HS-27A (cell line): ENCODE measurements at regions not wholly inside any gene's neighbourhood (a gene's known extent, or its start where the extent isn't known, plus 50 kb on each side); places are given as distances from the start of the nearest gene placed in this dataset.
"Not testable (repeated sequence)": the region's sequence is repeated elsewhere in the genome, so short reads cannot be mapped to it uniquely, and the experiment has no call there.

Experiments used
- DNase-seq: peaks from one replicate; pipeline ENCODE4 v3.0.0-alpha.2; 2012; ENCODE audit warnings: low read depth, missing footprints

DNA sequence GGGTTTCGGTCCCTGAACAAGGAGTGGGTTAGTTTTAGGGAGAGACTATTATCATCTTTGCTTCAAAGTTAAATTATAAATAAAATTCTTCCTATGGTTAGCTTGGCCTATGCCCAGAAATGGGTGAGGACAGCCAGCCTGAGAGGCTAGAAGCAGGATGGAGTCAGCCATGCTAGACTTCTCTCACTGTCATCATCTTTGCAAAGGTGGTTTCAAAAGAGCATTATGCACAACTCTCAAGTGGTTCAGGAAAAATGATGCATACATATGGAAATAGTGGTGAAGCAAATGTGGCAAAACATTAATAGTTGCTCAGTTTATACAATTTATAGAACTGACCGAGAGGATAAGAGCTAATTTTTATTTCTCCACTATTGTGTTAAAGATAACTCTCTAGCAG lies 124.3 kb upstream of the FOXN2 start:
- DNase-seq, result no peak

- no peak for DNase-seq
Measured at GRCh38 chr2:48194641-48195040, 119.8 kb upstream of the FOXN2 start.

GRCh38 chr2:48195169-48195568 lies 119.3 kb upstream of the FOXN2 start:
- DNase-seq, result no peak

GRCh38 chr2:48197618-48198017 lies 116.9 kb upstream of the FOXN2 start:
- DNase-seq, result no peak

DNA sequence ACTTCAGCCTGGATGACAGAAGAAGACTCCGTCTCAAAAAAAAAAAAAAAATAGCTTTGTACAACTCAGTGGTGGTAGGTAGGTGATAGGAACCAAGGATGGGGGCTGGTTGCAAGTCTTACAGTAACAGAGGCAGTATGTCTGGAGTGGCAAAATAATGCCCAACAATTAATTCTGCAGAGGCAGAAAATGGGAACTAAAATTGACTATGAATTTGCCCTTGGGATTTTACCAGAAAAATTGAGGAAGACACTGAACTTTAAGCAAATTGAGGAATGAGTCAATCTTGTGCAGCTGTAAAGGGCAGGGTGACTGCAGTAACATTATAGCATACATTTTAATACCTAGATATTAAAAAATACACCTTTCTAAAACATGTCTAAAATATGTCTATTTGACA lies 116.1 kb upstream of the FOXN2 start:
- no peak for DNase-seq

DNA sequence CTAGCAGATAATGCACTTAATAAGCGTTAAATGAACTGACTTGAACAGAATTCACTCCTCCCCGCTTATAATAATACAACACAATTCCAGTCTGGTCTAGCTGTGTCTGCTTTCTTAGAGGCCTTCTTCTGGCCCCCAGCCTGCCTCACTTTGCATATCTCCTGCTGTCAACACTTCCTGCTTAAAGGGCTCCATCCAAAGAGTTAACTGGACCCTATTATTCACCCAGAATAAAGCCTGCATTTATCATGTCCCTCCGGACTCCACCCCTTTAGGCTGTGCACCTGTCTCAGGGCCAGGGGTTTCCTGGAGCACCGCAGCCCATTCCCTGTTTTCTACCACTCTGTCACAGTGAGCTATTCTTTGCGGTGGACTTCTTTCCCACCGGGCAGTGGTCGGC lies 115.4 kb upstream of the FOXN2 start:
- no peak for DNase-seq

DNA sequence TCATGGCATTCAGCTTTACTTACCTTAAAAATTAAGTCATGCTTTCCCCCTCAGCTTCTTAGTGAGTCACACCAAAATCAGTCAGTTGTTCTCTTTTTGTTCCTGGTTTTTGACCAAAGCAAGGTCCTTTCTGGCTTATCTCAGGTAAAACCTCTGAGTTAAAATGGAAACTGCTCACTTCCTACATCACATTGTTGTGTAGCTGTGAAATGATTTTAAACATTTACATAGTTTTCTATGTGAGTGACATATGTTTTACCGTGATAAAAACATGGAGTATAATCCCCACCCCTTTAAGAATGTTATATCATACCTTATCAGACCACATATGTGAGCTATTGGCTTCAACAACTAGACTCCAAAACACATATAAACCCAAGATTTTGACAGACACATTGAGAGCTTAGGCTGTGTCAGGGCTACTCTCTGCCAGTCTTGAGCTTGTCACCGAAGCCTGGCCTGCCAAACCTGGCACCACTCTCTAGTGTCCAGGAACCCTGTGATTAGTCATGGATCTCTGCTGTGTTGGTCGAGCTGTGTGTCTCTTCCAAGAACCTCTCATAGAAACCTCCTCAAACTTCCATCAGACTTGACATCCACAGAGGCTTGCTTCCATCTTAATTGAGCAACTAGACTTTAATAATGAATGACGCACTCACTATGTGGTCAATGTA lies 113.7 kb upstream of the FOXN2 start:
- DNase-seq, result no peak

GRCh38 chr2:48201435-48201834 lies 113.0 kb upstream of the FOXN2 start:
- DNase-seq, result not testable (repeated sequence)

- DNase-seq, result no peak
Measured at GRCh38 chr2:48202863-48203642, 111.4 kb upstream of the FOXN2 start.

DNA sequence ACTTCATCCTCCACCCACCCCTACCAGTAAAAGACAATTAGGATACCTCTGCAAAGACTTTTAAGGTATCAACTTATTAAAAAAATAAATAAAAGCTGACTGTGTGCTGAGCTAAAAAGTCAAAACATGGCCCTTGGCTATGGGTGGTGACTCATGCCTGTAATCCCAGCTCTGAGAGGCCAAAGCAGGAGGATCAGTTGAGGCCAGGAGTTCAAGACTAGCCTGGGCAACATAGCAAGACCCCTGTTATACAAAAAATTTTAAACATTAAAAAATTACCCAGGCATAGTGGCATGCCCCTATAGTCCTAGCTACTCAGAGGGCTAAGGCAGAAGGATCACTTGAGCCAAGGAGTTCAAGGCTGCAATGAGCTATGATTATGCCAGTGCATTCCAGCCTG lies 110.8 kb upstream of the FOXN2 start:
- no peak for DNase-seq

DNA sequence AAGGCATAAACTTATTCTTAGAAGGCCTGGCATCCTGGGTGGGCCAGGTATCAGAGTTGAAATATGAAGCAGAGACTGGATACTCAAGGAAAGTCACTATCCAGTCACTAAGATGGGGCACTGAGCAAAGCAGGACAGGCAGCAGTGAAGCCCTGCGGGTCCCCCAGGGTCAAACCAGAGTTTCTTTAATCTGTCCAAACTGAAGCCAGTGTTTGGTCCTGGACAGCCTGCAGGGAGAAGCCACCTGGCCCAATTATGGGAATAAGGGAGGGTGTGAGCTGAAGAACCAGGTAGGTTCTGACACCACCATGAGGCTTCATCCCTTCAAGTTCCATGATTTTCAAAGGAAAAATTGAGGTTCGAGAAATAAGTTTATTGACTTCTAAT lies 109.7 kb upstream of the FOXN2 start:
- DNase-seq, result no peak

DNA sequence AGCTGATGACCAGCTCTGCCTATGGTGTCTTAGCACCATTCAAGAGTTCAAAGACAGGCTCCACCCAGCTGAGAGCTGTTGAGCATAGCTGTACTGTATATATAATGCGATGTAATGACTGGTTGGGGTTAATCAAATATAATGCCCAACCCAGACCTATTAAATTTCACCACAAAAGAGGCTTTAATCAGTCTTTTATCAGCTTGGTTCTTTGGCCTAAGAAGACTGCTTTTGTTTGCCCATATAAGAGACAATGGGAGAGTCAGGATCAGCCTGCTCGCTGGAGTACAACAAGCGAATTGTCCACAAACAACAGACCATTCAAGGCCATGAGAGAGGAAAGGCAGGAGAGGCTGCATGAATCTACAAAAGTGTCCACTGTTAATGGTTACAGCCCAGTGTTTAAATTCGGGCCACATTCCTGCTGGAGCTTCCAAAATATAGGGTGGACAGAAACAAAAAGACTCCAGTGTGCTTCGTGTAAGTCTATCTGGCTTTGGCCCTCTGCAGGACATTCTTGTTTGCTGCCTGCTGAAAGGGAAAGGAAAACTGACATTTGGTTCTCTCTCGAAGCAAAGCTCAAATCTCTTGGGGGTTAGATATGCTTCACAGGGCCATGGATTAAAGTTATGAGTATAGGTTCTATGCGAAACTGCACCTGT lies 109.2 kb upstream of the FOXN2 start:
- no peak for DNase-seq

DNA sequence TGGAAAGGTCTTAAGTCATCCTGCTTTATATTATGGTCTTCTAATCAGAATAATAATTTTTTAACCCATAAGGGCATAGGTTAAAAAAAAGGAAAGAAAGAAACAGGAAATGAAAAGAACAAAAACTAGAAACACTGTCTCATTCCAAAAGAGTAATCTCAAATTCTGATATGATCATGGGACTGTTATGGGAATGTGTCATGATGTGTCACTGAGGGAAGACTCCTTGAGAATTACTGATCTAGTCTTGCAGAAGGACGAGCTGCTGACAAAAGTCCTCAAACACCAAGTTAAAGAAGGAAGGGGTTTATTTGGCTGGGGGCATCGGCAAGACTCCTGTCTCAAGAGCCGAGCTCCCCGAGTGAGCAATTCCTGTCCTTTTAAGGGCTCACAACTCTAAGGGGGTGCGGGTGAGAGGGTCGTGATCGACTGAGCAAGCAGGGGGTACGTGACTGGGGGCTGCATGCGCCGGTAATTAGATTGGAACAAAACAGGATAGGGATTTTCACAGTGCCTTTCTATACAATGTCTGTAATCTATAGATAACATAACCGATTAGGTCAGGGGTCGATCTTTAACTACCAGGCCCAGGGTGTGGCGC lies 108.3 kb upstream of the FOXN2 start:
- DNase-seq, result not testable (repeated sequence)

DNA sequence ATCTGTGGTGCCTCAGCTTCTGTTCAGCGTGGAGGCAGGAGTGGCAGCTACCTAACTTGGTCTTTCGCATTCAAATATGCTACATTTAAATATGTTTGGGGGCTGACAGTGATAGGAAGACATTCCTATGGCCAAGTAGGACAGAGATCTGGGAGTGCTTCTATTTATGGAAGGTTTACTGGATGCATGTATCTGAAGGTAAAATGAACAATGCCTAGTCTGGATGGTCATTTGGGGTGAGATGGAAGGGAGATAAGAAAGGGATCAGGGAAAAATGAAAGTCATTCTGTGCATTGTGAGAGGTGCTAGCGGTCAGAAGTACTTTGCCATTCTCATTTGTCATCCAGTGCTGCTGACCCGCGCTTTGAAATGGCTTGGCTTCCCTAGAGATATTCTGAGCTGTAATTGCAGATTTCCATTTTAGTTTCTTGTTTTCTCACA lies 107.3 kb upstream of the FOXN2 start:
- DNase-seq, result no peak

DNA sequence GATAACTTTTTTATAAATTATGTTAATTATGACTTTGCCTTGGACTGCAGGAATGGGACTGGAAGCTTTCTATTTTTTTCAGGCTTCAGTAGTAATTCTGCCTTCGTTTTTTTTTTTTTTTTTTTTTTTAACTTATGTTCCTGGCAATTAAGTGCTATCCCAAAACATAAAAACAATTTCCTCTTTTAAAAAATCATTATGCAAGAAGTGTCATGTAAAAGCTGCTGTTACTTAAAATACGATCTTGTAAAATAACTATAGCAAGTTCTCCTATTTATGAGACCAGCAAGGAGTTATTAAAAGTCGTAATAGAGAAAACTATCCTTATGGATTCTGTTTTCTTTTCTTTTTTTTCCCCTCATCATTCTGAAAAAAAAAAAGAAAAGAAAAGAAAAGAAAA lies 106.6 kb upstream of the FOXN2 start:
- no peak for DNase-seq

DNA sequence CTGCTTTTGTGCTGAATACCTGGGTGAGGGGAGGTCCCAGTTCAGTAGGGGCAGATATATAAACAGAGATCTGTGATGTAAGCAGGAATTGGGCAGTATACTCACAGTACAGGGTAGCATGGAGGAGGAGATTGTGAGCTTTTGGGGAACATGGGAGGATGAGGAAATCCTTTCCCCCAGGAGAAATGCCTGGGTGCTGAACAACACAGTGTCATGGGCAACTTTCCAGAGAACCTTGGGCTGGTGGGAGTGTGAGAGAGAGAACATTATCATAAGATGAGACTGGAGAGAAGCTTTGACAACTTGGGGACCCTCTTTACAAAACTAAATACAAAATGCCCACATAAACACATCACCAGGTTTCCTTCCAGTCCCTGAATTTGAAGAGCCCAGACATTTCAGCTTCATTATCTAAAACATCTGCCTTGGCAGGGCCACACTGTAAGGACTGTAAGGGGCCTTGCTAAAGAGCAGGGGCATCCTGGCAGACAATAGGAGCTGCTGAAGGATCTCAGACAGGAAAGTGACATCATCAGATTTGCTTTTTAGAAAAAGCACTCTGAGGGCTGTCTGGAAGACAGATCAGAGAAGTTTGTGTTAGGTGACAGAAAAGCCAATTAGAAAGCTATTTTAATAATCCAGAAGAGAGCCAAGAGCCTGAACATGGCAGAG lies 105.1 kb upstream of the FOXN2 start:
- no peak for DNase-seq

GRCh38 chr2:48210189-48210588 lies 104.3 kb upstream of the FOXN2 start:
- no peak for DNase-seq

GRCh38 chr2:48213646-48214045 lies 100.8 kb upstream of the FOXN2 start:
- DNase-seq, result no peak

GRCh38 chr2:48218169-48218568 lies 96.3 kb upstream of the FOXN2 start:
- no peak for DNase-seq

DNA sequence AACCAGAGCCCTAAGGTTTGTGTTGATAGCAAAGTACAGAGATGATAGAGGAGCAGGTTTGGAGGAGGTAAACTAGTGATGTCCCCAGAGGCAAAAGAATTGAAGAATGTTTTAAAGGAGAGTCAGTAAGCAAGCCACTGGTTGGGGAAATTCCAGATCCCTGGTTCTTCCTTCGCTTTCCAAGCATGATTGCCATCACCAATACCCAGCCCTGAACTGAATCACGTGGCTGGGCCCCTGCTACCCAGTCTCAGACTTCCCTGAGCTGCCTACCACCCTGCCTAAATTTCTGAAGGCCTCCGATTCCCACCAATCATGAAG lies 95.3 kb upstream of the FOXN2 start:
- no peak for DNase-seq

GRCh38 chr2:48219555-48220436 lies 94.7 kb upstream of the FOXN2 start:
- DNase-seq, result no peak
